Ishikawa (cell line): ENCODE measurements at regions not wholly inside any gene's neighbourhood (a gene's known extent, or its start where the extent isn't known, plus 50 kb on each side); places are given as distances from the start of the nearest gene placed in this dataset.

ENCODE experiments used
- CEBPB ChIP-seq: IDR thresholded peaks from 2 replicates; pipeline ENCODE4 v1.6.1; 2012
- CREB1 ChIP-seq: IDR thresholded peaks from 2 replicates; pipeline ENCODE4 v1.6.1; 2012; ENCODE audit warnings: low read depth
- EGR1 ChIP-seq: IDR thresholded peaks from 2 replicates; pipeline ENCODE4 v1.6.1; 2012
- EP300 ChIP-seq: IDR thresholded peaks from 2 replicates; pipeline ENCODE4 v1.6.1; 2012; ENCODE audit warnings: borderline replicate concordance
- FOXM1 ChIP-seq: IDR thresholded peaks from 2 replicates; pipeline ENCODE4 v1.6.1; 2012; ENCODE audit warnings: low read depth, borderline replicate concordance
- NFIC ChIP-seq: IDR thresholded peaks from 2 replicates; pipeline ENCODE4 v1.6.1; 2012
- RAD21 ChIP-seq: IDR thresholded peaks from 2 replicates; pipeline ENCODE4 v1.6.1; 2012; ENCODE audit warnings: low read depth
- REST ChIP-seq: IDR thresholded peaks from 2 replicates; pipeline ENCODE4 v1.6.1; 2012; ENCODE audit warnings: low read depth, mild to moderate bottlenecking
- TAF1 ChIP-seq: IDR thresholded peaks from 2 replicates; pipeline ENCODE4 v1.6.1; 2012; ENCODE audit warnings: low read depth, mild to moderate bottlenecking
- TCF12 ChIP-seq: IDR thresholded peaks from 2 replicates; pipeline ENCODE4 v1.6.1; 2012; ENCODE audit warnings: low read depth
- TEAD4 ChIP-seq: IDR thresholded peaks from 2 replicates; pipeline ENCODE4 v1.6.1; 2012
- USF1 ChIP-seq: IDR thresholded peaks from 2 replicates; pipeline ENCODE4 v1.6.1; 2012
- YY1 ChIP-seq: IDR thresholded peaks from 2 replicates; pipeline ENCODE4 v1.6.1; 2012; ENCODE audit warnings: low read depth
- ZBTB7A ChIP-seq: IDR thresholded peaks from 2 replicates; pipeline ENCODE4 v1.6.1; 2012; ENCODE audit warnings: low read depth
- TF ChIP-seq, protein P1 (sequence below): IDR thresholded peaks from 2 replicates; pipeline ENCODE4 v1.6.1; 2012

DNA sequence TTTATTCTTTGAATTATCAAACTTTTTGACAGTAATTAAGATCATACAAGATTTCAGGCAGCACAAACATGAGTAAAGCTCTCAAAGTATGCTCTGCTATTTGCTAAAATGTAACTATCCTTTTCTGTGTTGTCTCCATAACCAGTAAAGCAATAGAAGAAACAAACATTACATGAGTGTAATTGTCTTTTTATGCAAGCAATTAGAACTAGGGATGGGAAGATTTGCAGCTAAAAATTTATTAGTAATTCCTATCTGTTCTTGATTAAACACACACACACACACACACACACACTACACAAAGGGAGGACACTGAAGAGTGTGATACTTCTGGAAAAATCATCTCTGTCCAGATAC, 512.9 kb downstream of the FAT4 start:
- TF ChIP-seq FOXM1 = no peak
- TF ChIP-seq YY1 = no peak
- TF ChIP-seq CREB1 = no peak
- no peak for TF ChIP-seq TAF1
- TF ChIP-seq EP300 = no peak
- TF ChIP-seq USF1 = no peak
- TF ChIP-seq NFIC = no peak
- no peak for TF ChIP-seq RAD21
- TF ChIP-seq EGR1 = no peak
- TF ChIP-seq, protein P1, sequence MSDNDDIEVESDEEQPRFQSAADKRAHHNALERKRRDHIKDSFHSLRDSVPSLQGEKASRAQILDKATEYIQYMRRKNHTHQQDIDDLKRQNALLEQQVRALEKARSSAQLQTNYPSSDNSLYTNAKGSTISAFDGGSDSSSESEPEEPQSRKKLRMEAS = no peak
- TF ChIP-seq TEAD4 = no peak
- TF ChIP-seq TCF12 = no peak
- no peak for TF ChIP-seq ZBTB7A
- no peak for TF ChIP-seq REST
- TF ChIP-seq CEBPB = no peak

- no peak for TF ChIP-seq EGR1
- TF ChIP-seq TCF12 = no peak
- TF ChIP-seq, protein P1 = no peak
- TF ChIP-seq YY1 = no peak
- TF ChIP-seq REST = no peak
- TF ChIP-seq TEAD4 = no peak
- no peak for TF ChIP-seq FOXM1
- no peak for TF ChIP-seq USF1
- TF ChIP-seq RAD21 = no peak
- no peak for TF ChIP-seq EP300
- no peak for TF ChIP-seq TAF1
- TF ChIP-seq NFIC = no peak
- no peak for TF ChIP-seq ZBTB7A
- TF ChIP-seq CREB1 = no peak
- no peak for TF ChIP-seq CEBPB
Observed at GRCh38 chr4:125828346-125828745, 513.6 kb downstream of the FAT4 start.

DNA sequence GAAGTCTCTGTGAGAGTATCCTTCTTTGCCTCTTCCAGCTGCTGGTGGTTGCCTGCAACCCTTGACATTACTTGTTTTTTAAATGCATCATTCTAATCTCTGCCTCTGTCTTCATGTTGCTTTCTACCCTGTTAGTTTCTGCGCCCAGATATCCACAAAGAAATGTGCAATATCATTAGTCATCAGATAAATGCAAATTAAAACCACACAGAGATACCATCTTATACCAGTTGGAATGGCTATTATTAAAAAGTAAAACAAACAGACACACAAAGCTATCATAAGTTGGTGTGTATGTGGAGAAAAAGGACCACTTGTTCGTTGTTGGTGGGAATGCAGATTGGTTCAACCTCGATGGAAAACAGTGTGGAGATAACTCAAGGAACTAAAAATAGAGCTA, 517.4 kb downstream of the FAT4 start:
- TF ChIP-seq RAD21 (no peak), TCF12 (no peak), REST (no peak), EGR1 (no peak), NFIC (no peak), TAF1 (no peak), ZBTB7A (no peak), CREB1 (no peak), EP300 (no peak), USF1 (no peak), CEBPB (no peak), FOXM1 (no peak)
- TF ChIP-seq, protein P1 = no peak

DNA sequence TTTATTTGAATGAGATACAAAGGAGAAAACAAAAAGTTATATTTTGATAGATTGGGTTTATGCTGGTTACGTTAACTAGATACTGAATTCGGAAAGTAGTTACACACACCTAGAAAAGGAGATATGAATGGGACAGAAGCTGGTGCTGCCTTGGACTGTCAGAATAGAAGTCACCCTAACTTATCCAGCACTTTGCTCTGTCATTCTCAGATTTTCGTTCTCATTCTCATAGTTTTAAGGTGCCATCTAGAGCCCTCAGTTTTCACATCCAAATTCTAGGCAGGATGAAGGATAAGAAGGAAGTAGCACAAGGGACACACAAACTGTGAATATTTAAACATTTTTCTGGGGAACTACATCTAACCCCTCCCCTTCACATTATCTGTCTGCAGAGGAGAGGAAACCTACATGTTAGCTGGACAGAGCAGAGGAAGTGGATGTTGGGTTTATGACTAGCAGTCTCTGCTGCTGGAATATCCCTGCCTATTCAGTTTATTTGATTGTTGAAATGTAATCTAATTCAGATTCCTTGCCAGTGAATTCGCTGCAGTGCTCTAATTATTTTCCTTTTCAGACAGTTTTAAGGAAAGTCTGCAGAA, 521.9 kb downstream of the FAT4 start:
- no peak for TF ChIP-seq RAD21
- TF ChIP-seq FOXM1 = no peak
- TF ChIP-seq TAF1 = no peak
- no peak for TF ChIP-seq CEBPB
- TF ChIP-seq ZBTB7A = no peak
- TF ChIP-seq REST = no peak
- TF ChIP-seq, protein P1 = no peak
- TF ChIP-seq YY1 = no peak
